Pons (tissue), 1 donor: ENCODE measurements at regions not wholly inside any gene's neighbourhood (a gene's known extent, or its start where the extent isn't known, plus 50 kb on each side); places are given as distances from the start of the nearest gene placed in this dataset.

Source experiments
- DNase-seq: peaks from one replicate; pipeline ENCODE4 v3.0.0-alpha.2; 2016; ENCODE audit warnings: low spot score

GRCh38 chr10:129328546-129328945 is 138.5 kb upstream of the MGMT start:
- DNase-seq, result no peak

- no peak for DNase-seq
These were observed 137.5 kb upstream of the MGMT start for GRCh38 chr10:129329385-129330055.

- no peak for DNase-seq
These were observed 136.8 kb upstream of the MGMT start for GRCh38 chr10:129330211-129330610.

DNA sequence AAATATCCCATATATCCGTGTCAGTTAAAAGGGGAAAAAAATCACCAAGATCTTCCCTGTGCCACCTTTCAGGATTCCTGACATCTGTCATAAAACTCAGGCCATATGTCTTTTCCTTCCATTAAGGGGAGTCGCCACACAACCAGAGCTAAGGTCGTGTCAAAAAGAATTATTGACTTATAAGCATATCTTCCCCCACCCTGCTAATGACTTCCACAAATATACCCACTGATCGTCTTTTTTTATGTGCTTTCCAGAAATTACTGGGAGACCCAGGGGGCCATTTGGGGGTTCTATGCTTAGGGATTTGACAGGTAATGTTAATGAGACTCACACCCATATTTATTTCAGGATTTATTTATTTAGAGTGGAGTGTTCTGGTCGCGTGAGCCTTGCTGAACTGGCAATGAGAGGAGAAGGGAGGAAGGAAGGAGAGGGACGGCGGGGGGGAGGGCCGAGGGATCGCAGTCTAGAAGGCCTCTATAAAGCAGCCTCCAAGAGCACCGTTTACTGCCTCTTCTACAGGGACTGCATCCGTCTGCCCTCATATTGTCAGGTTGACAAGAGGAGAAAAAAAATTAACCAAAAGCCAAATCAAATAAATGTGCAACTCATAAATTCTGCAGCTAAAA is 135.7 kb upstream of the MGMT start:
- no peak for DNase-seq

DNA sequence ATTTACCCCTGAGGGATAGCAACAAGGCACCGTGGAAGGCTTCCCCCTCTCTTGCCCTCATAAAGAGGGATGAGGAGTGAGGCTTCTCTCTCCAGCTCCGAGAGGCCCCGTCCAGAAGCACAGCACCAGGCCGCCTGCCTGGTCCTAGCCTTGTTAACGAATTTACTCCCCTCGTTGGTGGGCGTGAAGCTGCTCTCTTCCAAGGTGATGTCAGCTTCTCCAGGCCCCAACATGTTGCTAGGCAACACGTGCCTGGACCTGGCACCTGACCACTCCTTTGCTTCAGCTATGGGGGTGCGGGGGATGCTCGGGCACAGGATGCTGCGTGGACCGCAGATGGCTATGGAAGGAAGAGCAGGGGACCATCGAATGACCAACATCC is 135.2 kb upstream of the MGMT start:
- no peak for DNase-seq

DNA sequence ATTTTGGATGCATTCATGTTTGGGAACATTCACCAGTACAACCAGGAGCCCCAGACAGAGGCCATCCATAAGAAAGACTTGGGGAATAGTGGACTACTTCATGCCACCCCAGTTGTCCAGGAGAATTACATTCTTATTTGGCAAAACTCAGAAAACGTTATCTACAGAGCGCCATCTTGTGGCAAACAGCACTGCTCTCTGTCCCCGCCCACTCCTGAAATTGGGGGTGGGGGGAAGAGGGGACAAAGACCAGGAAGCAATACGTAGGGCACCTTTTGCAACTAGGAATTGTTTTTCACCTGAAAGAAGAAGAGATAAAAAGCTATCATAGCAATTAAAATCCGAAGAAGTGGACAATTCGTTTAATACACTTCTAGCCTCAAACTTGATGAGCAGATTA is 134.6 kb upstream of the MGMT start:
- no peak for DNase-seq

DNA sequence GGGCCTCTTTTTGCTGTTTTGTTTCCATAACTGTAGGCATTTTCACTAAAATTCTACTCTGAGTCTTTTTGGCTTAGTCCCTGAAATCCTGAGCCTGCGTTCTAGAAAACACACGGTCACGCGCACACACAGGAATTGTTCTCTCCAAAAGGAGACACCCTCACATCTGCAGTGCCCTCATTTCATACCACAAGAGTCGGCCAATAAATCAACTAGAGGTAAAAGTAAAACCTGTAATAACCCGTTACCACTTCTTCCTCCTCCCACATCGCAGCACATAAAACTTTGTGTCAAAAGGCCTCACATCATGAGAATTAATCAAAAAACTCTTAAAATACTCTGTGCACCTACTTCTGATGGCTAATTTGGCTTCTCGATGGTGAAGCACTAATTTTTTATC is 133.3 kb upstream of the MGMT start:
- DNase-seq, result no peak

DNA sequence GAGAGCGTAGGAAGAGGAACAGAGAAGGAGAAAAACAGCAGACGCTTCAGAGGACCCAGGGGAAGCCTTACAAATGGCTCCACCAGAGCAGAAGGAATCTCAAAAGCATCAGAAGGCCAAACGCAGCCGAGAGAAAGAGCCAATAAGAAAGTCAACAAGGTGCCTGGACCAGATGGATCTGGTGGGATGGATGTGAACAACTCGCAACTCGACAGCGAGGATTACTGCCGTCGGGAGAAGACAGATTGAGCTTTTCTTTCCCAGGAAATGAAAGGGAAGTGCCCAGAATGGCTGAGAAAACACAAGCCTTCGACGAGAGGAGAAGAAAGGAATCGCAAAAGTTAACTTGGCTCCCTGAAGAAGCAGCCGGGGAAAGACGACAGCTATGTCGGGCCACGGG is 132.8 kb upstream of the MGMT start:
- DNase-seq, result no peak

DNA sequence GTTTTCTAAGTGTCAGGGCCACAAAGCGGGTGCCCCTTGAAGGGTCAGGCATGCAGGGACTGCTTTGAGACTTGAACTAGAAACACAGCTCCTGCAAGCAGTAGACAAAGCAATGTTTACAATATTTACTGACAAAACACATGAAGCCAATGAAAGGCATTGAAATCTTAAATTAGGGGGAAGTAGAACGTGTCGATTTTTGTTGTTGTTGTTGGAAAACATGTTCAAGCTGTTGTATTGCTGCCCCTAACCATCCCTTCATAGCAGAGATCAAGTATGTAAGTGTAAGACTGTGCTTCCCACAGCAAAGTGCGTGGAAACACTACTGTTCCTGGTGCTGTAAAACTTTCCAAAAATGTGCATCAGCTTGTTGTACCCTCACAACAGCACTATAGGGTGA is 131.6 kb upstream of the MGMT start:
- DNase-seq, result no peak

GRCh38 chr10:129335942-129336341 is 131.1 kb upstream of the MGMT start:
- DNase-seq, result no peak

GRCh38 chr10:129339191-129339590 is 127.8 kb upstream of the MGMT start:
- no peak for DNase-seq

- DNase-seq, result no peak
These were observed 127.2 kb upstream of the MGMT start for GRCh38 chr10:129339841-129340240.

GRCh38 chr10:129341087-129341486 is 126.0 kb upstream of the MGMT start:
- no peak for DNase-seq

DNA sequence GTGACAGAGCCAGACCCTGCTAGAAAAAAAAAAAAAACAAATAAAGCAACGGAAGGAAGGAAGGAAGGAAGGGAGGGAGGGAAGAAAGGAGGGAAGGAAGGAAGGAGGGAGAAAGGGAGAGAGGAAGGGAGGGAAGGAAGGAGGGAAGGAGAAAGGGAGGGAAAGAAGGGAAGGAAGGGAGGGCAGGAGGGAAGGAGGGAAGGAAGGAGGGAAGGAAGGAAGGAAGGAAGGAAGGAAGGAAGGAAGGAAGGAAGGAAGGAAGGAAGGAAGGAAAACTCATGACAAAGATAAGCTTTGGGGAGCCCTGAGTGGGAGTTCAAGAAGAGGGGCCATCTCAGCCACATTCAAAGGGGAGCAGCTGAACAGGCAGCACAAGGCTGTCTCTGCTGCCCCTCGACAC is 124.7 kb upstream of the MGMT start:
- DNase-seq, result no peak

GRCh38 chr10:129343141-129343540 is 123.9 kb upstream of the MGMT start:
- no peak for DNase-seq

GRCh38 chr10:129344103-129344502 is 122.9 kb upstream of the MGMT start:
- no peak for DNase-seq

GRCh38 chr10:129344731-129345355 is 122.2 kb upstream of the MGMT start:
- no peak for DNase-seq

DNA sequence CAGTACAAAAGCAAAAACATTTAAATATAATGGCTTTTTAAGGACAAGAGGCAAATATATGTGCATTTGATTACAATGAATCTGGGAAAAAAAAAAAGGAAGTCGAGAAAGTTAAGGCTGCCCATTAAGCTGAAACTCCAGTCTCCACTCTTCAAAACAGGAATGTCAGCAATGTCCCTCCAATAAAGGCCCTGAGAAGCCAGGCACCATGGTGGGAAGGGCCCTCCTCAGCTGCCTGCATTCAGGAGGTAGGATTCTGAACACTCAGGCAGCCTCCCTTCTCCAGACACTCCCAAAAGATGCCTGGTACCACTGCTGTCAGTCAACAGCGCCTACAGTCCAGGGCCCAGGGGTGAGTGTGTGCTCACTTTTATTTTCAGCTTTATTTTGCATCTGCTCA is 121.3 kb upstream of the MGMT start:
- no peak for DNase-seq

GRCh38 chr10:129350690-129351089 is 116.4 kb upstream of the MGMT start:
- no peak for DNase-seq

DNA sequence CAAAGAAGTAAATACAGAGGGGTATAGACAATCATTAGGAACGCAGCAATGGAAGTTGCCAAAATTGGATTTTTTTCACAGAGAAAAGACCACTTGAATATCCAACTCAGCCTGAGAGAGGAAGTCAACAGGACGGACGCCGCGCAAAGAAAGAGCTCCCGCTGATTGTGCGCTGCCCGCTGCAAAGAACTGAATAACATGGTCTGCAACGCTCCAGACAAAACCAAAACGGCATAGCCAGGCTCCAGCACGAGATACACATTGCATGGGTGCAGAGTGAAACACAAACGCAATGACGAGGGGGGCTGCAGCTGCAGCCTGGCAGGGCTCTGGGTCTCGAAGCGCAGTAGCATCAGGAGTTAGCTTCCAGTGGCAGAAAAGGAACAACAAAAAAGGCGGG is 113.9 kb upstream of the MGMT start:
- no peak for DNase-seq

GRCh38 chr10:129360046-129360445 is 107.0 kb upstream of the MGMT start:
- DNase-seq, result no peak

GRCh38 chr10:129361676-129362376 is 105.2 kb upstream of the MGMT start:
- no peak for DNase-seq

GRCh38 chr10:129364949-129365348 is 102.1 kb upstream of the MGMT start:
- no peak for DNase-seq
